GM18873 (cell line): ENCODE measurements at regions not wholly inside any gene's neighbourhood (a gene's known extent, or its start where the extent isn't known, plus 50 kb on each side); places are given as distances from the start of the nearest gene placed in this dataset.

Experiments used
- ATAC-seq: cut with Tn5 transposase; IDR thresholded peaks from one replicate; pipeline ENCODE4 v1.9.1; 2021; ENCODE audit warnings: mild to moderate bottlenecking, moderate library complexity, moderate number of reproducible peaks; ENCODE audit not compliant: unreplicated experiment, low FRiP score

- ATAC-seq, result no peak
Measured at GRCh38 chrX:39360101-39360500, 558.8 kb downstream of the MID1IP1 start.

- no peak for ATAC-seq
Measured at GRCh38 chrX:39361736-39362135, 560.5 kb downstream of the MID1IP1 start.

- no peak for ATAC-seq
Measured at GRCh38 chrX:39367416-39367815, 566.2 kb downstream of the MID1IP1 start.

GRCh38 chrX:39372115-39372514 is 570.9 kb downstream of the MID1IP1 start:
- ATAC-seq, result no peak

GRCh38 chrX:39377157-39377556 is 575.9 kb downstream of the MID1IP1 start:
- no peak for ATAC-seq

- ATAC-seq, result no peak
Measured at GRCh38 chrX:39377773-39378172, 576.5 kb downstream of the MID1IP1 start.

GRCh38 chrX:39381422-39381821 is 580.2 kb downstream of the MID1IP1 start:
- no peak for ATAC-seq

- ATAC-seq, result no peak
Measured at GRCh38 chrX:39384996-39385395, 583.7 kb downstream of the MID1IP1 start.

GRCh38 chrX:39388730-39389129 is 587.5 kb downstream of the MID1IP1 start:
- no peak for ATAC-seq

- no peak for ATAC-seq
Measured at GRCh38 chrX:39396358-39396995, 595.2 kb downstream of the MID1IP1 start.

GRCh38 chrX:39397561-39398199 is 596.4 kb downstream of the MID1IP1 start:
- no peak for ATAC-seq

GRCh38 chrX:39398215-39398962 is 597.1 kb downstream of the MID1IP1 start:
- no peak for ATAC-seq

GRCh38 chrX:39398963-39399261 is 597.7 kb downstream of the MID1IP1 start:
- ATAC-seq, result no peak

- ATAC-seq, result no peak
Measured at GRCh38 chrX:39399387-39399786, 598.1 kb downstream of the MID1IP1 start.

GRCh38 chrX:39401483-39402110 is 600.3 kb downstream of the MID1IP1 start:
- ATAC-seq, result no peak

- no peak for ATAC-seq
Measured at GRCh38 chrX:39402158-39402557, 600.9 kb downstream of the MID1IP1 start.

GRCh38 chrX:39406799-39407198 is 605.5 kb downstream of the MID1IP1 start:
- ATAC-seq, result no peak

- ATAC-seq, result no peak
Measured at GRCh38 chrX:39409246-39409917, 608.1 kb downstream of the MID1IP1 start.

- ATAC-seq, result no peak
Measured at GRCh38 chrX:39414290-39414854, 613.1 kb downstream of the MID1IP1 start.

GRCh38 chrX:39416547-39417260 is 615.4 kb downstream of the MID1IP1 start:
- no peak for ATAC-seq
